ENCODE measurements at regions not wholly inside any gene's neighbourhood (a gene's known extent, or its start where the extent isn't known, plus 50 kb on each side); places are given as distances from the start of the nearest gene placed in this dataset.

- TF ChIP-seq CTCF (IDR thresholded peaks at IDR 0.05; ENCODE audit: insufficient read depth, low read length) (no peak), POLR2AphosphoS5 (IDR thresholded peaks at IDR 0.05; ENCODE audit: low read depth) (no peak)
Measured at GRCh38 chr22:49168219-49168813, 659.4 kb downstream of the BRD1 start.

Measured in HL-60 (cell line).